K562 (cell line): ENCODE measurements at regions not wholly inside any gene's neighbourhood (a gene's known extent, or its start where the extent isn't known, plus 50 kb on each side); places are given as distances from the start of the nearest gene placed in this dataset.
A peak's percentile ranks its signal among the peaks of the same experiment; 100 is the strongest.

Source experiments
- ATAC-seq: fragments of 200-7000 bp; cut with Tn5 transposase; 3 replicates; pipeline ENCODE4 v1.9.1; 2020; ENCODE audit warnings: moderate library complexity
- BruUV-seq: library from RNA; stranded (reverse); fragments of 400-500 nt; replicated peaks from 2 replicates; lab custom pipeline; 2021; lab: Mats Ljungman, UMichigan
- CTCF ChIA-PET: fragments of 300-600 bp; formaldehyde crosslinking; extraction: SDS; loops from one replicate; lab custom pipeline; 2021; ENCODE audit warnings: low intra/inter-chr PET ratio; lab: Yijun Ruan, JAX
- POLR2A ChIA-PET: fragments of 300-600, 350-650 bp; sonication (Branson Sonifier 250); formaldehyde crosslinking; extraction: SDS; loops from one replicate; lab custom pipeline; 2021; ENCODE audit warnings: antibody characterized with exemption, inconsistent platforms; lab: Yijun Ruan, JAX
- DNase-seq, 4 experiments: peaks; one replicate each; pipeline versions ENCODE4 v3.0.0 to v3.0.0-alpha.2; 2011 to 2018; ENCODE audit warnings: low spot score in 3 of 4, mixed read lengths in 3 of 4; ENCODE audit errors: extremely low read depth in 1 of 4
- FAIRE-seq: peaks from 2 replicates; lab custom pipeline; 2011; peaks lifted over from hg19 to GRCh38; lab: Jason Lieb, UNC
- H2AFZ ChIP-seq: 2 replicates; pipeline ENCODE4 v1.6.0; 2011; ENCODE audit warnings: low read depth, low read length, control low read depth, inconsistent platforms
- H3K27ac ChIP-seq: fragments of 200-600 bp; 3 replicates; pipeline ENCODE4 v1.8.0; 2011; ENCODE audit warnings: low read depth, mild to moderate bottlenecking, control low read depth, inconsistent platforms, low read length, moderate library complexity, mixed read lengths; ENCODE audit errors: extremely low read depth
- H3K27me3 ChIP-seq, 2 experiments: fragments of 300-600 bp in 1 of 2; 2 replicates in 1 of 2; 3 replicates in 1 of 2; pipeline versions ENCODE4 v1.6.0 to v1.8.0; 2011; ENCODE audit warnings: inconsistent platforms in 2 of 2, low read length in 2 of 2, mild to moderate bottlenecking in 1 of 2, mixed read lengths in 1 of 2, moderate library complexity in 1 of 2; ENCODE audit not compliant: control insufficient read depth in 2 of 2, insufficient read depth in 2 of 2
- H3K36me3 ChIP-seq: fragments of 300-600 bp; 3 replicates; pipeline ENCODE4 v1.8.0; 2011; ENCODE audit warnings: mild to moderate bottlenecking, low read length, inconsistent platforms; ENCODE audit not compliant: control insufficient read depth, insufficient read depth
- H3K4me1 ChIP-seq, 2 experiments: fragments of 200-600 bp in 1 of 2; replicated peaks in 1 of 2; 2 replicates in 1 of 2; 3 replicates in 1 of 2; pipeline versions ENCODE4 v1.5.1 to v1.8.0; 2011; ENCODE audit warnings: inconsistent platforms in 2 of 2, low read length in 2 of 2, mild to moderate bottlenecking in 1 of 2, mixed read lengths in 1 of 2, moderate library complexity in 1 of 2; ENCODE audit not compliant: control insufficient read depth in 2 of 2, insufficient read depth in 2 of 2
- H3K4me2 ChIP-seq: 2 replicates; pipeline ENCODE4 v1.6.1; 2011; ENCODE audit warnings: low read length, control low read depth, inconsistent platforms, mixed read lengths; ENCODE audit not compliant: insufficient read depth
- H3K4me3 ChIP-seq: fragments of 200-600 bp; sonication (generic), shearing (Covaris generic); 2 replicates; pipeline ENCODE4 v1.5.1; 2016; ENCODE audit warnings: control low read depth, inconsistent platforms
- H3K79me2 ChIP-seq: fragments of 200-600 bp; 3 replicates; pipeline ENCODE4 v1.8.0; 2011; ENCODE audit warnings: low read length, inconsistent platforms; ENCODE audit not compliant: control insufficient read depth, insufficient read depth
- H3K9ac ChIP-seq, 2 experiments: 2 replicates each; pipeline versions ENCODE4 v1.6.0 to v1.6.1; 2011; ENCODE audit warnings: low read depth in 2 of 2, low read length in 2 of 2, control low read depth in 1 of 2, inconsistent platforms in 1 of 2, mild to moderate bottlenecking in 1 of 2, mixed read lengths in 1 of 2; ENCODE audit not compliant: insufficient read depth in 1 of 2
- H3K9me1 ChIP-seq: one replicate; pipeline ENCODE4 v1.6.0; 2011; ENCODE audit warnings: inconsistent platforms, mild to moderate bottlenecking, low read length, moderate library complexity; ENCODE audit not compliant: control insufficient read depth, insufficient read depth
- H3K9me3 ChIP-seq: replicated peaks from 2 replicates; pipeline ENCODE4 v1.5.1; 2011; ENCODE audit warnings: low read depth, low read length, inconsistent platforms; ENCODE audit not compliant: control insufficient read depth, insufficient read depth
- H4K20me1 ChIP-seq: replicated peaks from 2 replicates; pipeline ENCODE4 v1.6.1; 2011; ENCODE audit warnings: low read length, inconsistent platforms, mixed read lengths; ENCODE audit not compliant: control insufficient read depth, insufficient read depth
- C11orf30 ChIP-seq: fragments of 450-650 bp; IDR thresholded peaks from 2 replicates; pipeline ENCODE4 v1.6.1; 2016; ENCODE audit warnings: low read depth, mild to moderate bottlenecking
- PCBP2 ChIP-seq: fragments of 200-400 bp; formaldehyde crosslinking; IDR thresholded peaks from 2 replicates; pipeline ENCODE4 v1.6.1; 2018; ENCODE audit warnings: low read length, low read depth, mild to moderate bottlenecking, moderate library complexity; ENCODE audit not compliant: poor library complexity, severe bottlenecking
- WGBS: fragments of 100-300 bp; shearing (Covaris generic); methylation state at CpG from one replicate; pipeline ENCODE4 v1.1.6; 2016; ENCODE audit warnings: low coverage, mixed read lengths; ENCODE audit not compliant: insufficient coverage; ENCODE audit errors: missing lambda C conversion rate; 5-methylcytosine and 5-hydroxymethylcytosine counted together
- in situ Hi-C: fragments of 300-500 bp; cut with MboI; formaldehyde crosslinking; loops from 4 replicates; pipeline ENCODE4 v1.15.0; 2018; ENCODE audit warnings: inconsistent platforms, mixed read lengths
- intact Hi-C: fragments of 100-400 bp; cut with micrococcal nuclease; formaldehyde crosslinking; loops from 2 replicates; pipeline ENCODE4 v1.14.2; 2022
- TF ChIP-seq, protein P1 (sequence below): fragments of 250-450 bp; sonication (Bioruptor Pico); IDR thresholded peaks from 2 replicates; pipeline ENCODE4 v1.4.0; 2020; ENCODE audit warnings: mild to moderate bottlenecking, moderate library complexity
- TF ChIP-seq, protein P2 (sequence below): fragments of 450-650 bp; IDR thresholded peaks from 2 replicates; pipeline ENCODE4 v1.6.1; 2017; ENCODE audit warnings: mild to moderate bottlenecking, moderate library complexity

DNA sequence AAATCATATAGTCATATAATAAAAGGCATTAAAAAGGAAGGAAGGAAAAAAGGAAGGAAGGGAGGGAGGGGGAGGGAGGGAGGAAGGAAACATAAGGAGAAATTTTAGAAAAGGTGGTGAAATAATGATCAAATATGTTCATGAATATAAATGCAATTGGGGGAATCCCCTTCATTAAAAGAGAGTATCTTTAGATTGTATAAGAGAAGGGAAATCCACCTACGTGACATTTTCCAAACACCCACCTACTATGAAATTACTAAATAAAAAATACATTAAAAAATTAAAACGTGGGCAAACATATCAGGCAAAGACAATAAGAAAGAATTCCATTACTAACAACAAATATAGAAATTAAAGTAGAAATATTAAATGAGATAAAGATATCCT is 203.4 kb upstream of the PARD3B start:
- intact Hi-C loops: no loop called here
- no peak overlapping the region for H3K4me2 ChIP-seq
- peaks cover 0 to 9% of the 10 kb centered on the region in 2 experiments; a peak in 3 of 5 replicates for H3K4me1 ChIP-seq
- POLR2A ChIA-PET: no interaction called here
- no peak overlapping the region for H3K4me3 ChIP-seq
- H3K79me2 ChIP-seq: no peaks in the 10 kb centered on the region
- no peaks in the 10 kb centered on the region for H3K36me3 ChIP-seq
- WGBS: 0% methylated on average over 2 of the region's 2 CpGs
- TF ChIP-seq PCBP2 (peak; percentile 54), C11orf30 (no peak)
- TF ChIP-seq, protein P1, sequence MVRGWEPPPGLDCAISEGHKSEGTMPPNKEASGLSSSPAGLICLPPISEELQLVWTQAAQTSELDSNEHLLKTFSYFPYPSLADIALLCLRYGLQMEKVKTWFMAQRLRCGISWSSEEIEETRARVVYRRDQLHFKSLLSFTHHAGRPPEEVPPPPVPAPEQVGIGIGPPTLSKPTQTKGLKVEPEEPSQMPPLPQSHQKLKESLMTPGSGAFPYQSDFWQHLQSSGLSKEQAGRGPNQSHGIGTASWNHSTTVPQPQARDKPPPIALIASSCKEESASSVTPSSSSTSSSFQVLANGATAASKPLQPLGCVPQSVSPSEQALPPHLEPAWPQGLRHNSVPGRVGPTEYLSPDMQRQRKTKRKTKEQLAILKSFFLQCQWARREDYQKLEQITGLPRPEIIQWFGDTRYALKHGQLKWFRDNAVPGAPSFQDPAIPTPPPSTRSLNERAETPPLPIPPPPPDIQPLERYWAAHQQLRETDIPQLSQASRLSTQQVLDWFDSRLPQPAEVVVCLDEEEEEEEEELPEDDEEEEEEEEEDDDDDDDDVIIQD (CRISPR knock-in tag): no peak
- TF ChIP-seq, protein P2, sequence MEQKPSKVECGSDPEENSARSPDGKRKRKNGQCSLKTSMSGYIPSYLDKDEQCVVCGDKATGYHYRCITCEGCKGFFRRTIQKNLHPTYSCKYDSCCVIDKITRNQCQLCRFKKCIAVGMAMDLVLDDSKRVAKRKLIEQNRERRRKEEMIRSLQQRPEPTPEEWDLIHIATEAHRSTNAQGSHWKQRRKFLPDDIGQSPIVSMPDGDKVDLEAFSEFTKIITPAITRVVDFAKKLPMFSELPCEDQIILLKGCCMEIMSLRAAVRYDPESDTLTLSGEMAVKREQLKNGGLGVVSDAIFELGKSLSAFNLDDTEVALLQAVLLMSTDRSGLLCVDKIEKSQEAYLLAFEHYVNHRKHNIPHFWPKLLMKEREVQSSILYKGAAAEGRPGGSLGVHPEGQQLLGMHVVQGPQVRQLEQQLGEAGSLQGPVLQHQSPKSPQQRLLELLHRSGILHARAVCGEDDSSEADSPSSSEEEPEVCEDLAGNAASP: no peak
- TF ChIP-seq, all 486 proteins: peak for 1
- no peak for DNase-seq
- Histone ChIP-seq H3K27ac (no peak overlapping the region), H2AFZ (no peak overlapping the region), H3K27me3 (no peaks in the 10 kb centered on the region), H3K9me1 (no peaks in the 10 kb centered on the region), H3K9me3 (no peaks in the 10 kb centered on the region), H3K9ac (no peak overlapping the region), H4K20me1 (no peaks in the 10 kb centered on the region)
- no peak for ATAC-seq
- in situ Hi-C loops: no loop called here
- no peak for FAIRE-seq
- BruUV-seq: no TSS peak
- CTCF ChIA-PET: no interaction called here
